Vagina (tissue), 2 donors: ENCODE measurements at regions not wholly inside any gene's neighbourhood (a gene's known extent, or its start where the extent isn't known, plus 50 kb on each side); places are given as distances from the start of the nearest gene placed in this dataset.

Source experiments
- POLR2A ChIP-seq, 2 donors: fragments of 450-650 bp; IDR thresholded peaks; one replicate each; pipeline ENCODE4 v1.6.1; 2017; ENCODE audit warnings: antibody characterized with exemption in 2 of 2, mild to moderate bottlenecking in 2 of 2, moderate library complexity in 2 of 2
- TF ChIP-seq, protein P1 (sequence below), 3 experiments: fragments of 450-650 bp in 2 of 3; fragments of 200-600 bp in 1 of 3; sonication (generic) in 1 of 3; IDR thresholded peaks; one replicate each; pipeline ENCODE4 v1.5.1; 2017 to 2019; ENCODE audit warnings: antibody characterized with exemption in 3 of 3, mild to moderate bottlenecking in 2 of 3, moderate library complexity in 2 of 3

DNA sequence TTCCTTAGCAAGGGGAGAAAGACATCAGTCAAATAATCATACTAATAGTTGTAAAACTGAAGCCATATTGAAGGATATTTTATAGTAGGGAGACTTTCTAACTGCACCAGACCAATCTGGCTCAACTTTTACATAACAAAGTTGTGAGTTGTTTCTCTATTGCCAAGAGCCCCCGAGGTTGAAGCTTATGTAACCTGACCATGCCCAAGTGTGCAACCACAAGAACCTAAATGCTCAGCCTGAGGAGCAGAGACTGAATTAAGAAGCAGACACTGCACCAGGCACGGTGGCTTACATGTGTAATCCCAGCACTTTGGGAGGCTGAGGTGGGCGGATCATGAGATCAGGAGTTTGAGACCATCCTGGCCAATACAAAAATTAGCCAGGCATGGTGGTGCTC, 77.3 kb upstream of the ARMC3 start:
- TF ChIP-seq, protein P1, sequence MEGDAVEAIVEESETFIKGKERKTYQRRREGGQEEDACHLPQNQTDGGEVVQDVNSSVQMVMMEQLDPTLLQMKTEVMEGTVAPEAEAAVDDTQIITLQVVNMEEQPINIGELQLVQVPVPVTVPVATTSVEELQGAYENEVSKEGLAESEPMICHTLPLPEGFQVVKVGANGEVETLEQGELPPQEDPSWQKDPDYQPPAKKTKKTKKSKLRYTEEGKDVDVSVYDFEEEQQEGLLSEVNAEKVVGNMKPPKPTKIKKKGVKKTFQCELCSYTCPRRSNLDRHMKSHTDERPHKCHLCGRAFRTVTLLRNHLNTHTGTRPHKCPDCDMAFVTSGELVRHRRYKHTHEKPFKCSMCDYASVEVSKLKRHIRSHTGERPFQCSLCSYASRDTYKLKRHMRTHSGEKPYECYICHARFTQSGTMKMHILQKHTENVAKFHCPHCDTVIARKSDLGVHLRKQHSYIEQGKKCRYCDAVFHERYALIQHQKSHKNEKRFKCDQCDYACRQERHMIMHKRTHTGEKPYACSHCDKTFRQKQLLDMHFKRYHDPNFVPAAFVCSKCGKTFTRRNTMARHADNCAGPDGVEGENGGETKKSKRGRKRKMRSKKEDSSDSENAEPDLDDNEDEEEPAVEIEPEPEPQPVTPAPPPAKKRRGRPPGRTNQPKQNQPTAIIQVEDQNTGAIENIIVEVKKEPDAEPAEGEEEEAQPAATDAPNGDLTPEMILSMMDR (IDR thresholded peaks at IDR 0.05) = no peak
- TF ChIP-seq POLR2A (IDR thresholded peaks at IDR 0.05) = no peak
